ENCODE measurements at regions not wholly inside any gene's neighbourhood (a gene's known extent, or its start where the extent isn't known, plus 50 kb on each side); places are given as distances from the start of the nearest gene placed in this dataset.

- H3K4me1 ChIP-seq: peaks cover 6 to 54% (median 39%) of the 10 kb centered on the region in 9 donors
- TF ChIP-seq CTCF (IDR thresholded peaks at IDR 0.05): no peak
- intact Hi-C loops (cut with DNase I): loop anchor here in 6 of 10 donors (5.0 to 10.0 kb wide), 4 partner anchors 138 to 301 kb away; partner anchors contain the start of gene CPEB2 (in 4 of the 6)
- H3K36me3 ChIP-seq: no peaks in the 10 kb centered on the region
- no peak overlapping the region for H3K4me3 ChIP-seq
- DNase-seq (peak in 1 of 2 donors; percentile 8), ATAC-seq (peak in 5 of 8 donors; percentile 24 to 72 (median 36))
- peak overlapping the region in 1 of 10 donors; percentile 5 for H3K27ac ChIP-seq
- 56 to 63% methylated on average over 7 of the region's 7 CpGs for WGBS, 2 donors
- no peaks in the 10 kb centered on the region for H3K9me3 ChIP-seq
- no peaks in the 10 kb centered on the region for H3K27me3 ChIP-seq
Measured at GRCh38 chr4:15145709-15146108, 143.4 kb downstream of the CPEB2 start.

GRCh38 chr4:15147714-15148113 lies 145.4 kb downstream of the CPEB2 start:
- Histone ChIP-seq H3K4me1 (peaks cover 6 to 54% (median 39%) of the 10 kb centered on the region in 9 donors), H3K27me3 (no peaks in the 10 kb centered on the region), H3K36me3 (no peaks in the 10 kb centered on the region), H3K27ac (peak overlapping the region in 2 of 10 donors; percentile 11 to 16), H3K9me3 (no peaks in the 10 kb centered on the region), H3K4me3 (no peak overlapping the region)
- 31 to 47% methylated on average over 5 of the region's 5 CpGs for WGBS, 2 donors
- ATAC-seq (peak in 1 of 8 donors; percentile 25), DNase-seq (peak in 1 of 2 donors; percentile 13)
- TF ChIP-seq CTCF (IDR thresholded peaks at IDR 0.05): no peak
- intact Hi-C loops (cut with DNase I): loop anchor here in 6 of 10 donors (5.0 to 10.0 kb wide), 4 partner anchors 140 to 303 kb away; partner anchors contain the start of gene CPEB2 (in 4 of the 6)

- DNase-seq: no peak
- intact Hi-C loops (cut with DNase I): loop anchor here in 6 of 10 donors (5.0 to 10.0 kb wide), 4 partner anchors 141 to 303 kb away; partner anchors contain the start of gene CPEB2 (in 4 of the 6)
- H3K4me1 ChIP-seq: peaks cover 6 to 54% (median 39%) of the 10 kb centered on the region in 9 donors
Measured at GRCh38 chr4:15148199-15148598, 145.9 kb downstream of the CPEB2 start.

GRCh38 chr4:15148691-15149090 lies 146.4 kb downstream of the CPEB2 start:
- H3K27me3 ChIP-seq: no peaks in the 10 kb centered on the region
- WGBS, 2 donors: 85 to 91% methylated on average over 7 of the region's 7 CpGs
- H3K4me1 ChIP-seq: peaks cover 6 to 54% (median 37%) of the 10 kb centered on the region in 9 donors
- no peaks in the 10 kb centered on the region for H3K36me3 ChIP-seq
- peak overlapping the region in 3 of 10 donors; percentile 45 to 60 (median 58) for H3K27ac ChIP-seq
- TF ChIP-seq CTCF (IDR thresholded peaks at IDR 0.05): no peak
- DNase-seq (no peak), ATAC-seq (no peak)
- H3K4me3 ChIP-seq: no peak overlapping the region
- no peaks in the 10 kb centered on the region for H3K9me3 ChIP-seq
- intact Hi-C loops (cut with DNase I): loop anchor here in 6 of 10 donors (5.0 to 10.0 kb wide), 4 partner anchors 141 to 304 kb away; partner anchors contain the start of gene CPEB2 (in 4 of the 6)

More at GRCh38 chr4:15148199-15148598, 145.9 kb downstream of the CPEB2 start:
- Histone ChIP-seq H3K4me3 (no peak overlapping the region), H3K9me3 (no peaks in the 10 kb centered on the region), H3K27ac (peak overlapping the region in 1 of 10 donors; percentile 11), H3K27me3 (no peaks in the 10 kb centered on the region), H3K36me3 (no peaks in the 10 kb centered on the region)
- TF ChIP-seq CTCF (IDR thresholded peaks at IDR 0.05): no peak
- ATAC-seq: no peak
- WGBS, 2 donors: 69 to 71% methylated on average over 11 of the region's 11 CpGs
